Activated T-cell treated with anti-CD3 and anti-CD28 coated beads for 24 hours (primary cell): ENCODE measurements at regions not wholly inside any gene's neighbourhood (a gene's known extent, or its start where the extent isn't known, plus 50 kb on each side); places are given as distances from the start of the nearest gene placed in this dataset.
"Not testable (repeated sequence)": the region's sequence is repeated elsewhere in the genome, so short reads cannot be mapped to it uniquely, and the experiment has no call there.

Experiments used
- DNase-seq: peaks from one replicate; pipeline ENCODE4 v3.0.0-alpha.2; 2020; ENCODE audit warnings: low read depth

GRCh38 chr3:15993660-15994059 is 180.8 kb upstream of the GALNT15 start:
- not testable (repeated sequence) for DNase-seq

GRCh38 chr3:15996496-15996895 is 178.0 kb upstream of the GALNT15 start:
- DNase-seq = not testable (repeated sequence)

GRCh38 chr3:15997274-15997943 is 177.1 kb upstream of the GALNT15 start:
- DNase-seq = no peak

GRCh38 chr3:15998911-15999310 is 175.6 kb upstream of the GALNT15 start:
- no peak for DNase-seq

- DNase-seq = no peak
Measured at GRCh38 chr3:16004812-16005211, 169.7 kb upstream of the GALNT15 start.

GRCh38 chr3:16011376-16011775 is 163.1 kb upstream of the GALNT15 start:
- no peak for DNase-seq

GRCh38 chr3:16012086-16012485 is 162.4 kb upstream of the GALNT15 start:
- no peak for DNase-seq

- DNase-seq = no peak
Measured at GRCh38 chr3:16013568-16013967, 160.9 kb upstream of the GALNT15 start.

GRCh38 chr3:16021801-16022200 is 152.7 kb upstream of the GALNT15 start:
- DNase-seq = not testable (repeated sequence)

GRCh38 chr3:16023881-16024280 is 150.6 kb upstream of the GALNT15 start:
- not testable (repeated sequence) for DNase-seq

GRCh38 chr3:16024548-16024947 is 149.9 kb upstream of the GALNT15 start:
- DNase-seq = no peak

GRCh38 chr3:16026753-16027152 is 147.7 kb upstream of the GALNT15 start:
- DNase-seq = no peak

- no peak for DNase-seq
Measured at GRCh38 chr3:16028604-16029003, 145.9 kb upstream of the GALNT15 start.

GRCh38 chr3:16030342-16030741 is 144.1 kb upstream of the GALNT15 start:
- no peak for DNase-seq

GRCh38 chr3:16031434-16031833 is 143.0 kb upstream of the GALNT15 start:
- DNase-seq = no peak

- no peak for DNase-seq
Measured at GRCh38 chr3:16033889-16034687, 140.4 kb upstream of the GALNT15 start.

GRCh38 chr3:16040991-16041390 is 133.5 kb upstream of the GALNT15 start:
- no peak for DNase-seq

GRCh38 chr3:16048435-16049318 is 125.8 kb upstream of the GALNT15 start:
- peak; percentile 26 for DNase-seq

GRCh38 chr3:16050641-16051467 is 123.6 kb upstream of the GALNT15 start:
- DNase-seq = no peak

- DNase-seq = no peak
Measured at GRCh38 chr3:16051691-16052090, 122.8 kb upstream of the GALNT15 start.

- DNase-seq = no peak
Measured at GRCh38 chr3:16052964-16053363, 121.5 kb upstream of the GALNT15 start.

GRCh38 chr3:16053794-16054193 is 120.7 kb upstream of the GALNT15 start:
- DNase-seq = no peak
